WI38 (cell line): ENCODE measurements at regions not wholly inside any gene's neighbourhood (a gene's known extent, or its start where the extent isn't known, plus 50 kb on each side); places are given as distances from the start of the nearest gene placed in this dataset.

Experiments used
- H3K4me3 ChIP-seq: 2 replicates; pipeline ENCODE4 v1.5.1; 2011; ENCODE audit warnings: low read depth, mild to moderate bottlenecking, control low read depth, low read length
- CTCF ChIP-seq: IDR thresholded peaks from 2 replicates; pipeline ENCODE4 v1.5.1; 2012; ENCODE audit warnings: low read depth, mild to moderate bottlenecking, control low read depth, low read length

- no peak overlapping the region for H3K4me3 ChIP-seq
- TF ChIP-seq CTCF, result no peak
Observed at GRCh38 chr11:79592406-79592805, 151.6 kb upstream of the TENM4 start.

GRCh38 chr11:79582434-79582833 lies 141.6 kb upstream of the TENM4 start:
- H3K4me3 ChIP-seq, result no peak overlapping the region
- TF ChIP-seq CTCF, result no peak

- no peak overlapping the region for H3K4me3 ChIP-seq
- no peak for TF ChIP-seq CTCF
Observed at GRCh38 chr11:79579063-79579462, 138.2 kb upstream of the TENM4 start.

- no peak for TF ChIP-seq CTCF
- no peak overlapping the region for H3K4me3 ChIP-seq
Observed at GRCh38 chr11:79578116-79578515, 137.3 kb upstream of the TENM4 start.

GRCh38 chr11:79575701-79576100 lies 134.9 kb upstream of the TENM4 start:
- no peak overlapping the region for H3K4me3 ChIP-seq
- TF ChIP-seq CTCF, result no peak

- H3K4me3 ChIP-seq, result no peak overlapping the region
- no peak for TF ChIP-seq CTCF
Observed at GRCh38 chr11:79570104-79570503, 129.3 kb upstream of the TENM4 start.

- no peak for TF ChIP-seq CTCF
- no peak overlapping the region for H3K4me3 ChIP-seq
Observed at GRCh38 chr11:79564288-79564925, 123.6 kb upstream of the TENM4 start.
